ENCODE measurements at regions not wholly inside any gene's neighbourhood (a gene's known extent, or its start where the extent isn't known, plus 50 kb on each side); places are given as distances from the start of the nearest gene placed in this dataset.
"Not testable (repeated sequence)": the region's sequence is repeated elsewhere in the genome, so short reads cannot be mapped to it uniquely, and the experiment has no call there.

- no peaks in the 10 kb centered on the region for H3K36me3 Mint-ChIP-seq
- no peaks in the 10 kb centered on the region for H3K4me1 Mint-ChIP-seq
- H3K27ac Mint-ChIP-seq = no peak overlapping the region
- no peak overlapping the region for H3K4me3 Mint-ChIP-seq
- peaks cover 0 to 2% (median 0%) of the 10 kb centered on the region in 6 donors for H3K9me3 Mint-ChIP-seq
- peaks cover 0 to 2% (median 0%) of the 10 kb centered on the region in 3 donors for H3K27me3 Mint-ChIP-seq (ENCODE audit: low read depth in 3 of 3)
- DNase-seq = no peak
Observed at GRCh38 chr5:130693509-130693908, 471.5 kb downstream of the HINT1 start.

GRCh38 chr5:130692770-130693169 is 472.3 kb downstream of the HINT1 start:
- Mint-ChIP-seq H3K4me1 (no peaks in the 10 kb centered on the region), H3K36me3 (no peaks in the 10 kb centered on the region), H3K27ac (no peak overlapping the region), H3K27me3 (ENCODE audit: low read depth in 3 of 3) (peaks cover 0 to 2% (median 0%) of the 10 kb centered on the region in 3 donors), H3K4me3 (no peak overlapping the region), H3K9me3 (peaks cover 0 to 1% (median 0%) of the 10 kb centered on the region in 6 donors)
- DNase-seq = no peak

- Mint-ChIP-seq H3K27ac (no peak overlapping the region), H3K36me3 (no peaks in the 10 kb centered on the region), H3K4me3 (no peak overlapping the region), H3K9me3 (peaks cover 0 to 1% (median 0%) of the 10 kb centered on the region in 6 donors), H3K27me3 (ENCODE audit: low read depth in 3 of 3) (peaks cover 0 to 2% (median 2%) of the 10 kb centered on the region in 3 donors), H3K4me1 (no peaks in the 10 kb centered on the region)
- no peak for DNase-seq
Observed at GRCh38 chr5:130689831-130690230, 475.2 kb downstream of the HINT1 start.

- H3K4me3 Mint-ChIP-seq = no peak overlapping the region
- peaks cover 0 to 2% (median 2%) of the 10 kb centered on the region in 3 donors for H3K27me3 Mint-ChIP-seq (ENCODE audit: low read depth in 3 of 3)
- H3K36me3 Mint-ChIP-seq = no peaks in the 10 kb centered on the region
- no peaks in the 10 kb centered on the region for H3K4me1 Mint-ChIP-seq
- H3K9me3 Mint-ChIP-seq = peaks cover 0 to 3% (median 0%) of the 10 kb centered on the region in 6 donors
- no peak for DNase-seq
- H3K27ac Mint-ChIP-seq = no peak overlapping the region
Observed at GRCh38 chr5:130687085-130687733, 477.8 kb downstream of the HINT1 start.

- H3K4me3 Mint-ChIP-seq = no peak overlapping the region
- no peak overlapping the region for H3K27ac Mint-ChIP-seq
- H3K27me3 Mint-ChIP-seq (ENCODE audit: low read depth in 3 of 3) = no peaks in the 10 kb centered on the region
- H3K9me3 Mint-ChIP-seq = peaks cover 0 to 1% (median 0%) of the 10 kb centered on the region in 6 donors
- no peaks in the 10 kb centered on the region for H3K4me1 Mint-ChIP-seq
- no peak for DNase-seq
- H3K36me3 Mint-ChIP-seq = no peaks in the 10 kb centered on the region
Observed at GRCh38 chr5:130678637-130679036, 486.4 kb downstream of the HINT1 start.

- Mint-ChIP-seq H3K27me3 (ENCODE audit: low read depth in 3 of 3) (peaks cover 0 to 3% (median 0%) of the 10 kb centered on the region in 3 donors), H3K9me3 (peaks cover 0 to 2% (median under 1%) of the 10 kb centered on the region in 6 donors), H3K27ac (no peak overlapping the region), H3K36me3 (no peaks in the 10 kb centered on the region), H3K4me3 (no peak overlapping the region), H3K4me1 (no peaks in the 10 kb centered on the region)
- DNase-seq = no peak
Observed at GRCh38 chr5:130666462-130666861, 498.6 kb downstream of the HINT1 start.

- Mint-ChIP-seq H3K4me1 (no peaks in the 10 kb centered on the region), H3K36me3 (no peaks in the 10 kb centered on the region), H3K27me3 (ENCODE audit: low read depth in 3 of 3) (peaks cover 0 to 3% (median 0%) of the 10 kb centered on the region in 3 donors), H3K27ac (no peak overlapping the region), H3K4me3 (no peak overlapping the region), H3K9me3 (no peaks in the 10 kb centered on the region)
- no peak for DNase-seq
Observed at GRCh38 chr5:130652176-130652575, 512.9 kb downstream of the HINT1 start.

- no peak overlapping the region for H3K4me3 Mint-ChIP-seq
- DNase-seq = no peak
- H3K4me1 Mint-ChIP-seq = no peaks in the 10 kb centered on the region
- H3K27me3 Mint-ChIP-seq (ENCODE audit: low read depth in 3 of 3) = peaks cover 0 to 3% (median 0%) of the 10 kb centered on the region in 3 donors
- H3K36me3 Mint-ChIP-seq = no peaks in the 10 kb centered on the region
- no peaks in the 10 kb centered on the region for H3K9me3 Mint-ChIP-seq
- no peak overlapping the region for H3K27ac Mint-ChIP-seq
Observed at GRCh38 chr5:130651440-130651839, 513.6 kb downstream of the HINT1 start.

- no peak overlapping the region for H3K27ac Mint-ChIP-seq
- no peak overlapping the region for H3K4me3 Mint-ChIP-seq
- no peaks in the 10 kb centered on the region for H3K36me3 Mint-ChIP-seq
- DNase-seq = no peak
- no peaks in the 10 kb centered on the region for H3K4me1 Mint-ChIP-seq
- H3K27me3 Mint-ChIP-seq (ENCODE audit: low read depth in 3 of 3) = peaks cover 0 to 2% (median 0%) of the 10 kb centered on the region in 3 donors
- H3K9me3 Mint-ChIP-seq = peaks cover 2 to 12% (median 6%) of the 10 kb centered on the region in 6 donors
Observed at GRCh38 chr5:130643321-130643720, 521.7 kb downstream of the HINT1 start.

- no peak overlapping the region for H3K4me3 Mint-ChIP-seq
- peaks cover 2 to 12% (median 6%) of the 10 kb centered on the region in 6 donors for H3K9me3 Mint-ChIP-seq
- H3K27me3 Mint-ChIP-seq (ENCODE audit: low read depth in 3 of 3) = peaks cover 0 to 2% (median 0%) of the 10 kb centered on the region in 3 donors
- no peak overlapping the region for H3K27ac Mint-ChIP-seq
- no peaks in the 10 kb centered on the region for H3K36me3 Mint-ChIP-seq
- no peak for DNase-seq
- no peaks in the 10 kb centered on the region for H3K4me1 Mint-ChIP-seq
Observed at GRCh38 chr5:130642461-130642860, 522.6 kb downstream of the HINT1 start.

GRCh38 chr5:130627145-130627544 is 537.9 kb downstream of the HINT1 start:
- peaks cover 4 to 29% (median 11%) of the 10 kb centered on the region in 6 donors for H3K9me3 Mint-ChIP-seq
- peaks cover 0 to 1% (median 0%) of the 10 kb centered on the region in 3 donors for H3K27me3 Mint-ChIP-seq (ENCODE audit: low read depth in 3 of 3)
- H3K4me1 Mint-ChIP-seq = no peaks in the 10 kb centered on the region
- H3K36me3 Mint-ChIP-seq = no peaks in the 10 kb centered on the region
- H3K27ac Mint-ChIP-seq = no peak overlapping the region
- no peak for DNase-seq
- H3K4me3 Mint-ChIP-seq = no peak overlapping the region

GRCh38 chr5:130624805-130625204 is 540.3 kb downstream of the HINT1 start:
- H3K4me3 Mint-ChIP-seq = no peak overlapping the region
- DNase-seq = no peak
- no peaks in the 10 kb centered on the region for H3K4me1 Mint-ChIP-seq
- no peak overlapping the region for H3K27ac Mint-ChIP-seq
- peaks cover 0 to 1% (median 0%) of the 10 kb centered on the region in 3 donors for H3K27me3 Mint-ChIP-seq (ENCODE audit: low read depth in 3 of 3)
- no peaks in the 10 kb centered on the region for H3K36me3 Mint-ChIP-seq
- peaks cover 0 to 11% (median 2%) of the 10 kb centered on the region in 6 donors for H3K9me3 Mint-ChIP-seq

GRCh38 chr5:130616161-130616560 is 548.9 kb downstream of the HINT1 start:
- Mint-ChIP-seq H3K4me3 (no peak overlapping the region), H3K9me3 (peaks cover 0 to 22% (median 6%) of the 10 kb centered on the region in 6 donors), H3K36me3 (no peaks in the 10 kb centered on the region), H3K4me1 (no peaks in the 10 kb centered on the region), H3K27me3 (ENCODE audit: low read depth in 3 of 3) (no peaks in the 10 kb centered on the region), H3K27ac (no peak overlapping the region)
- no peak for DNase-seq

- no peak overlapping the region for H3K4me3 Mint-ChIP-seq
- H3K9me3 Mint-ChIP-seq = peaks cover 1 to 15% (median 5%) of the 10 kb centered on the region in 6 donors
- no peak for DNase-seq
- no peaks in the 10 kb centered on the region for H3K4me1 Mint-ChIP-seq
- no peak overlapping the region for H3K27ac Mint-ChIP-seq
- no peaks in the 10 kb centered on the region for H3K36me3 Mint-ChIP-seq
- H3K27me3 Mint-ChIP-seq (ENCODE audit: low read depth in 3 of 3) = no peaks in the 10 kb centered on the region
Observed at GRCh38 chr5:130605234-130605633, 559.8 kb downstream of the HINT1 start.

- not testable (repeated sequence) for H3K4me1 Mint-ChIP-seq; DNase-seq; H3K4me3 Mint-ChIP-seq; H3K36me3 Mint-ChIP-seq; H3K27me3 Mint-ChIP-seq (ENCODE audit: low read depth in 3 of 3); H3K27ac Mint-ChIP-seq
- peaks cover 1 to 19% (median 4%) of the 10 kb centered on the region in 6 donors for H3K9me3 Mint-ChIP-seq
Observed at GRCh38 chr5:130596647-130597046, 568.4 kb downstream of the HINT1 start.

All from immature natural killer cell (primary cell).